ENCODE measurements at regions not wholly inside any gene's neighbourhood (a gene's known extent, or its start where the extent isn't known, plus 50 kb on each side); places are given as distances from the start of the nearest gene placed in this dataset.

DNA sequence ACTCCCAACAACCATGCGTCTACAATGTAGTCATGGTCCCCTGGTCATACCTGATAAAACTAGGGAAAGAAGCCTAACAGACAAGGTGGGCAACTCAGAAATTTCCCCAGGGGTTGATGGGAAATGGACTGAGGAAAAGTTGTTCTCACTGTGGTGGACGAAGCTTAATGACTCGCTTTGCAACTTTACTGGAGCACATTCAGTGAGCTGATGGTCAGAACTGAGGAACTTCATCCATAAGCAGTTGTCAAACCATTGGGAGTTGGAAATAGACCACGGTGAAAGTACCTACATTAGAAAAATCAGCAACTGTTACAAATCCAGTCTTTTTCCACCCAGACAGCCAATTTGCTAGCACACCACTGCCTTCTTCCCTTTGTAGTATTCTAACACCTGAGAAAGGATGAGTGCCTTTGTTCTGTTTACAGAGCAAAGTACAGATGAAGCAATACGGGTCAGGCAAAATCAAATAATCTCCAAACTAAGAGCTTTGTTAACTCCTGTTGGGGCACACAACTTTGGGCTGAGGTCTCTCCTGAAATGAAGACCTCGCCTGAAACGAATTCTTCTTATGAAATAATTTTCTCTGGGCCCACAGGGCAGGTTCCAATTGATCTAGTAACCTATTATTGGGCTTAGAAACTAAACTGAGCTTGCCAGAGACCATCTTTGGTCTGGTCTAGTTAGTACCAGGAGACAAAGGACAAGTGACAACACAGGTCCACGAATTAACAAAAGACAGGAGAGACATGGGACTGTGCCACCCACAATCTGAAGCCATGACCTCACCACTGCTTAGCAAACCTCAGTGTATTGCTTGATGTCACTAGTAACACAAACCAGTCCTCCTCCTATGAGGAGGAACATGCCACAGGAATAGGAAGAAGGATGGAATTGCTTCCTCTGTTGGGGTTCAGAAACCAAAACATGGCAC lies 58.9 kb upstream of the NFKB1 start:
- no peak for DNase-seq

GRCh38 chr4:102444752-102445151 lies 56.4 kb upstream of the NFKB1 start:
- no peak for DNase-seq

DNA sequence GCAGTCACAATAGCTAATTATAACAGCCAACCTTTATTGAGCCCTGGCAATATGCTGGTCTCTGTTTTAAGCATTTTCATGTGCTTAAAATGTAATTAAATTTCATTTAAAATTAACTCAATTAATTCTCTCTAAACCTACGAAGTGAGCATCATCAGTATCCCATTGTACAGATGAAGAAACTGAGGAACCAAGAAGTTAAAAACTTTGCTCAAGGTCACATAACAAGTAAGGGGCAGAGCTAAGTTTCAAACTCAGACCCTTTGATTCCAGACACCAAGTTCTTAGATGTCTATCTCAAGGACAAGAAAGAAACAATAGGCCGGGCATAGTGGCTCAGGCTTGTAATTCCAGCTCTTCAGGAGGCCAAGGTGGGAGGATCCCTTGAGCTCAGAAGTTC lies 55.9 kb upstream of the NFKB1 start:
- no peak for DNase-seq

GRCh38 chr4:102447413-102447812 lies 53.7 kb upstream of the NFKB1 start:
- DNase-seq = no peak

DNA sequence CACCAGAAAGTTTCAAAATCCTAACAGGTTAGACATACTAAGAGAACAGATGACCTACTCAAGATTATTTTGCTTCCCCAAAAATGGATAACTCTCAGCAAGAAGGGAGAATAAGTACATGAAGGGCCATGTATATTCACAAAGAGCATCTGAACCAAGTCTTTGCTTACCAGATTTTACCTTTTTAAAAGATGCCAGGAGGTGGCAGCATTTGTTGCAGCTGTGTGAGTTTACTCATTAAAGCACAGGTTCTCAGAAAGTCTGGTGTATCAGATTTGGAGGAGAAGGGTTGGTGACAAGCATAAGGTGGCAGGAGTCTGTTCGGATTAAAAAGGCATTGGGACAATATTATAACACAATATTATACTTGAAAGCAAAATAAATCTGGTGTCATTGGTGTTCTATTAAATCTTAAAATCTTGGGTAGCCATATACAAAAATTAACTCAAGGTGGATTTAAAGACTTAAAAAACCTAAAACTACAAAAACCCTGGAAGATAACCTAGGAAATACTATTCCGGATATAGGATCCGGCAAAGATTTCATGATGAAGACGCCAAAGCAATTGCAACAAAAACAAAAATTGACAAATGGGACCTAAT lies 51.3 kb upstream of the NFKB1 start:
- peak; percentile 44 for DNase-seq

- DNase-seq = no peak
Measured at GRCh38 chr4:102451266-102451665, 49.9 kb upstream of the NFKB1 start.

Data from left hindlimb (tissue), 1 donor.